Stromal cell of bone marrow (primary cell): ENCODE measurements at regions not wholly inside any gene's neighbourhood (a gene's known extent, or its start where the extent isn't known, plus 50 kb on each side); places are given as distances from the start of the nearest gene placed in this dataset.

Source experiments
- DNase-seq: peaks from one replicate; pipeline ENCODE4 v3.0.0-alpha.2; 2012; ENCODE audit warnings: low read depth

DNA sequence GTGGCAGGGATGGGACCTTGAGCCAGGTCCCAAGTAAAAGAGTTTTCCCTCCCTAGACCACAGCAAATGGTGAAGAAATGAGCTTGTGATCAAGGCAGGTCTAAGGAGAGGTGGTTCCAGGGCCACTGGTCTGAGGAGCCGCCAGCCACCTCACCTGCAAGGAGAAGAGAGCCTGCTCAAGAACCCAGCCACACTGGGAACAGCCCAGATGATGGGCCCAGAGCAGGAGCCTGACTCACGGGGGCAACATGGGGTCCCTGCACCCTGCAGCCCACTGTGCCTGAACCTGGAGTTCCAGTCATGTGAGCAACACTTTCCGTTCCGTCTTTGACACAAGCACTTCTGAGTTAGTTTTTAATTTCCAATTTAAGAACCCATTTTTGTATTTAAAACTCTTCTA lies 204.5 kb upstream of the CDH4 start:
- DNase-seq, result no peak

DNA sequence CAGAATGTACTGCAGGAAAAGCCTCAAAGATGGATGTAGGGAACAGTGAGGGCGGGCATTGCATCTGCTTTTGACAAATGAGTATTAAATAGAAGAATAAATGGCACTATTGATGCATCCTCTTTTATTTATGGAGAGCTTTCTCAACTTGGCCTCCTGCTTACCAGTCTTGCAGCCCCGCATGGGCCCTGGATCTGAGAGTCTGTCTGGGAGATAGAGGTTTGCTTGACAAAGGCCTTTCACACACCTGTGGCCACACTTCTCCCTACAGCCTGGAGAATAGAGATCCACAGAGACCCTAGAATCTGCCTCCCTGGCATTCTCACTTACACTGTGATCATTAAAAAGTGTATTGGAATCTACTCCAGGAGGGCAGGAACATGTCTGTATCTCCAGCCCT lies 203.8 kb upstream of the CDH4 start:
- no peak for DNase-seq

DNA sequence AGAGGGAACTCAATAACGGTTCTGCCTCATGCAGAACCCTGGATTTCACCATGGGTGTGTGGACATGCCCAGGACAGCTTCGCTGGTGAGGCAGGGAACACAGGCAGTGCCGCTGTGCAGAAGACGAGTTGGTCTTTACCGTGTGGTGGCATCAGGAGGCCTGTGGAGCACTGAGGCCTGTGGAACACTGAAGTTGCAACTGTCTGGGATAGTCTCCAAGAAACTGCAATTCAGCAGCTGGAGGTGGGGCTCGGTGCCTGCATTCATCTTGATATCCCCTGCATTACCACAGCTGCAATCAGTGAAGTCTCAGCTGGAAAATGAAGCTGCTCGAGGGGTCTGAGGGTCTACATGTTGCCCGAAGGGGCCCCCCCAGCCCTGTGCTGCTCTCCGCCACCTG lies 202.4 kb upstream of the CDH4 start:
- DNase-seq, result no peak

DNA sequence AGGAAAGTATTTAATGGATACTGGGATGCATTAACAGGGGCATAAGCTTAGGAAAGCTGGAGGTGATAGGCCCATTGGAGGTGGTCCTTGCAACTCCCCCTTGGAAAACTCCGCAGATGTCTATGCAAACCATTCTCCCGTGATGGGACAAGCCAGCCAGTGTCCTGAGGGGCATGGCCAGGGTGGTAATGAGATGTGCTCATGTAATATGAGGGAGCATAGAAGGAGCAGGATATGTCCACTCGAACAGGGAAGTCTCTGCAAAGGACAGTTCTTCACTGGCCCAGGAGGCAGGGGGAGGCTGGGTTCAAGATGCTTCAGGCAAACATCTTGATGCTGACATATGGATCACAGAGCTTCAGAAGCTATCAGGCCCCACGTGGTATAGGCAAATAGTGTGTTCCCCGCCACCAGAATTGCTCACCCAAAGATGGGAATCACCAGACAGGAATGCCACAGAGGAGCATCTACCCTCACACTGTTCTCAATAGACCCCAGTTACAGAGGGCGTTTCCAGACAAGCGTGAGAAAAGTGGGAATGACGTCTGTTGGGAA lies 201.6 kb upstream of the CDH4 start:
- no peak for DNase-seq

DNA sequence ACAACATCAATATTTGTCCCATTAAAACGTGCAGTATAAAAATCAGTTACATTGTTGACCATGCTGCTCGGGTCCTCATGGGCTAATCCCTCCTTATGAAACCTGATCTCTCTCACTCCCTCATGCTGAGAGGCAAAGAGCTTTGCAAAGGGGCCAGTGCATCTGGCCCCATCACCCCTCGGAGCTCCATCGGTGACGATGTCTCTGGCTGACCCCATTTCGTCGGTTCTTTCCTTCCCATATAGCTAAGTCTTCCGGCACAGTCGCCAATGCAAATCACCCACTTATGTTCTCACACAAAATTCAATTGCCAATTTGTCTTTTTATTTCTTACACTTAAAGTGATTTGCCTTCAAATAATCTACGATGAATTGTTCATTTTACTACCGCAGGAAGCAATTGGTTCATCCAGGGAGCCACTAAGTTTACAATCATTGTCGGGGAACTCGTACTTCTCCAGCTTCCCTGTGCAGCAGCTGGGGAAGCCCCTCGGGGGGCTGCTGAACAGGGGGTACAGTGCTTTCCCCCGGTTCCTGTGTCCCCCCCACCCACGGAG lies 199.8 kb upstream of the CDH4 start:
- no peak for DNase-seq

DNA sequence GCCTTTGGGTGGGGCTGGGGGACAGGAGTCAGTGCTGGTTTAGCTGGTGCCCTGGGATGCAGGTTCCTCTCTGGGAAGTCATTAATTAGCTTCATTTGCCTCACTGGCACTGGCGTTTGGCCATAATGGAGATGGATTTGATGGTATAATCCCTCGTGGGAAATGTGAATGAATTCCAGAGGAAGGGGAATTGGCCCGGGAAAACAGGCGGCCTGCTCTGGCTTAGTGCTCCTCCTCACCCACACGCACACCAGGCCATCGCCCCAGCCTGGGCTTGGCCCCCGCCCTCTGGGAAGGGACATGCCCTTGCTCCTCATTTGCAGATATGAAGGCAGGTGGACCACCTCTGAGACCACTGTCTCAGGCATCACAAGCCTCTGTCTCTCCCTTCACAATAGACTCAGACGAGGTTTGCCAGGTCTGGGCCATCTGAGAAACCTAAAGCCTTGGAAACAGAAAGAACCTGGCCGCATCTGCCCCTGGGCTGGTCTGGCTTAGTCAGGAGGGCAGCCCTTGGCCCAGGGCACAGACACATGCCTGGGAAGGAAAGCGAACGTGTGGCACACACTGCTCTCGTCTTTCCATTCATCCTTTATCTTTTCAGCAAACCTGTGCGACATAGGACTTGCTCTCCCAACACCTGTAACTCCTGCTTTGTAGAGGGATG lies 199.2 kb upstream of the CDH4 start:
- DNase-seq, result no peak

DNA sequence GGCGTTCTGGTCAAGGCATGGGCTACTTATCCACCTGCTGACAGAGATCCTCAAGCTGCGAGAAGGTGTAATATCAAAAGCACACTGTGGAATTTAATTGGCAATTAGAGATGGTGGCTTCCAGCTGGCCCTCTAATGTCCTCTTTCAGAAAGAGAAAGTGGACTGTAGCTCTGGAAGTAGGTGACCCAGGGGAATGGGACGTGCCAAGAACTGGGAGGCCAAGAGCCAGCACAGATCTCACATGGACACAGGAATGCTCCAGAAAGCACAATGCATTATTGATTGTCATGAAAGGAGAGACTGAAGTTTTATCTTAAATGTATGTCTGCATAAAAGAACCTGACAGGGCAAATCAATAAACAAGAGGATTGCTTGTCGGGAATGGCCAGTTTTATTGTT lies 198.6 kb upstream of the CDH4 start:
- no peak for DNase-seq

DNA sequence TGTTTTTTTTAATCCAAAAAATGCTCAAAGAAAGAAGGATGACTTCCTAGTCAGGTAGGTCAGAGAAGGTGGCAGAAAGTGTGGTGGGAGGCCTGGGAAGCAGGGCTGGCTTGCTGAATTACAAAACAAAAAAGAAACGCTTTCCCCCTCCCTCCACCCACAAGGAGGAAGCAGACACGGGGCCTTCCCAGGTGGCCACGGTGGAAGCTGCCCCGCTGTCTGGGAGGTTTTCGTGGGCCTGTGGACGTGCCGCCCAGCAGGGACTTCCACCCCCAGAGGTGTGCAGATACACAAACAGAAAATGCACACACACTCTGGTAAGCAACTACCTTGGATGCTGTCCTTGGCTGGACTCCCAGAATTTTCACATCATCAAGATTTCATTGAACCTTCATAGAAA lies 198.2 kb upstream of the CDH4 start:
- no peak for DNase-seq

DNA sequence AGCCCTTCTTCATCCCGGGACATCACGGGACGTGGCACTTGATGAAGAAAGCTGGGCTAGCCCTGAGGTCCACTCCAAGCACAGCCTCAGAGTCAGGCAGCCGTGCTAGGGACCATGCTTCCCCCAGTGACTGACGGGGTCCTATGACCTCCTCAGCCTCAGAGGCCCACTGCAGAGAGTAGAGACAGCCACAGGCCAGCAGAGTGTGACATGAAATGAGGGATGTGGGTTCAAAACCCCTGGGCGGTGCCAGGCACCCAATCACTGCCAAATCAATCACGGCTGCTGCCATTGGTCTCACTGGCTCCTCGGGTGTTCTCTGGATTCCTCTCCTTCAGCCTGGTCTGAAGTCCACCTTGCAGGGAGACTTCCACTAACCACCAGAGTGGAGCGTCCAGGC lies 197.7 kb upstream of the CDH4 start:
- no peak for DNase-seq

DNA sequence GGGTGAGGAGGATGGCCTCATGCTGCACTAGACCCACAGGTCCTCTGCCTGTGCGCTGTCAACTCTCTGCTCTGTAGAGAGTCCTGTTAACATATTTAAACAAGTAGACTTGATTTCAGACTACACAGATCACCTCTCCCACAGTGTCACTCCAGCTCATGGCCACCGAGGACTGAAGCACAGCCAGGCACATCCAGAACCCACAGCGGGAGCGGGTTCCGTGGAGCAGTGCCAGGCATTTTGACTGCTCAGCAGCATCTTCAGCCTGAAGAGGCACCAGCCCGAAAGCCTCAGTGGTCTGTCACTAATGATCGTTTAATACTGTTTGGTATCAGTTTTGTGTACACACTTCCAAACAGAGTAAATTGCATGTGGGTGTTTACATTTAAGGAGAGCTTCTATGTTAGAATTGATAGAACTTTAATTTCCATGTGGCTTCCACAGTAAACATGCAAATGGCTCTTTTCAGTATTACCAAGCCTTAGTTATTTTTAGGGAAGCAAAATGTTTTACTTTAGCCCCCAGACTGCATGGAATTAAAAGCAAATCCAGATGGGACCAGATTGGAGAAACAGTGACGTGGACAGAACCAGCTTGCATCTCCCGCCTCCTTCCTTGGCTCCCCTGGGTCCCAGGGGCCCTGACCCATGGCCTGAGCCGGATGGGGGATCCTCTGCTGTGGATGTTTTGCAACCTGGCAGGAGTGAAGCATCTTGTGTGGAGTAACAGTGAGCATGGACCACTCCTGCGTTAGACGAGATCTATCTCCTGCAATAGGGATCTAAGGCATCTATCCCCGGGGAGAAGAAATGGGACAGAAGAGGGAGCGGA lies 196.7 kb upstream of the CDH4 start:
- no peak for DNase-seq

DNA sequence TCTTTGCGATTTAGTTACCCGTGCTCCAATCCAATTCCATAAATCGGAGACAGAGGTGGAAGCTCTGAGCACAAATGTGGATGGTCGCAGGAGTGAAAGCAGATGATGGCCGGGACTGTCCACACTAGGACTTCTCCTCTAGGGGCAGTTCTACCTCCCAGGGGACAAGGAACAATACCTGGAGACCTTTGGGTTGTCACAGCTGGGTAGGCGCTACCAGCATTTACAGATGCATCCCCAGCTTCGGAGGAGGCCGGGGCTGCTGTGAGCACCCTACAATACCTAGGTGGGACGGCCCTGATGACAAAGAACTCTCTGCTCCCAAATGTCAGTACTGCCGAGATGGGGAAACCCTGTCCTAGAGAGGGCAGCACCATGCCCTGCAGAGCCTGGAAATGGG lies 195.9 kb upstream of the CDH4 start:
- no peak for DNase-seq

DNA sequence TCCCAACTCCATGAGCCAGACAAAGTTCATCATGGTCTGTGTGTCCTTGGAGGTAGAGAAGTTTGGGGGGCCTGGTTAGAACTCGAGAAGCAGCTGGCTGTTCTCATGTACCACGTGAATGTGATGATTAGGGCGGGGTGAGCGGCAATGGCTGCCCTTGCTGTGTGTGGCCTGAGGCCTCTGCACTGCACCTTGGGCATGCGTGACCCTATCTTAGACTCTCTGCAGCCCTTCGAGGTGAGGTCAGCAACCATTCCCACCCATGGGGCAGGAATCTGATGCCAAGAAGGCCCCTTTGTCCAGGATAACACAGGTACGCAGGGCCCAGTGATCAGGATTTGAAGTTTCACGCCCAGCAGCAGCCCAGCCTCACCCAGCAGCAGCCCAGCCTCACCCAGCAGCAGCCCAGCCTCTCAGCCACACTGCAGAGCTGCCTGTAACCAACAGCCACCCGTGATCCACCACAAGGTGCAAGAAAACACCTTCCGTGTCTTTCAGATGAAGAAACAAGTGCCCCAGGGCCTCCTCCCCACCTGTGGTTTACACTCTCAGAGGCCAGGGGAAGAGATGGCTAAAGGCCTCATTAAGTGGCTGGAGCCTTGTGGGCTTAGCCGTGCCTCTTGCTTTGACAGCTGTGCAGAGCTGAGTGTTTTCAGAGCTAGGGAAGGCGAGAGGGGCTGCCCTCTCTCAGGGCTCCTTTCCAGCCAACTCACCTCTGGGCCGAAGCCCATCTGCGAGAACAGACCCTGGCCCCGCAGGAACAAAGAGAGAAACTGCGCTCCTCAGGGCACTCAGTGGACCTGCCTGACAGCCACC lies 195.2 kb upstream of the CDH4 start:
- DNase-seq, result no peak

DNA sequence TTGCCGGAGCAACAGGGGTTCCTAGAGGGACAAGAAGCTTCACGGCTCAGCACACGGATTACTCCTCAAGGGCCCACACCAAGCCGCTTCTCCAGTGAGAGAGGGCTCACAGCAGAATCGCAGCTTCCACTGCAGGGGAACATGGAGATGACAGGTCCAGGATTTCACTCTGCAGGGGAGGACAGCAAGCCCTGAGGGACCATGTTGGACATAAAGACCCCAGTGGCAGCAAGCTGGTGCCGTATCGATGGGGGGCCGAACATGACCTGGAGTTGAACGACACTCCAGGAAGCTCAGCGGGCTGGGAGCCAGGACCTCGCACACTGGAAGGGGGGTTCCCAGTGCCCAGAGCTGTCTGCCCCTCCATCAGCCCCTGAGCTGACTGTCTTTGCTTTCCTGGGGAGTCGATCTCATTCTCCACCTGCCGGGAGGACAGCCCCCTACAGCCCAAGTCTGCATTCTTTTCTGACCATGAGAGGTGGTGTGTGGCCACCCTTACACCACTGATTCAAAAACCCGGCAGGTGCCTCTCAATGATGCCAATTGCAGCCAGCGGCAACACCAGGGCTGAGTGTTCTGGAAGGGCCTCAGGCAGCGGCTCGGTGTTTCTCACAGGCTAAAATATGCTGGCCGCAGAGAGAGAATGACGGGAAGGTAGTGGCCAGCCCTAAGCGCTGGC lies 194.5 kb upstream of the CDH4 start:
- DNase-seq, result no peak

DNA sequence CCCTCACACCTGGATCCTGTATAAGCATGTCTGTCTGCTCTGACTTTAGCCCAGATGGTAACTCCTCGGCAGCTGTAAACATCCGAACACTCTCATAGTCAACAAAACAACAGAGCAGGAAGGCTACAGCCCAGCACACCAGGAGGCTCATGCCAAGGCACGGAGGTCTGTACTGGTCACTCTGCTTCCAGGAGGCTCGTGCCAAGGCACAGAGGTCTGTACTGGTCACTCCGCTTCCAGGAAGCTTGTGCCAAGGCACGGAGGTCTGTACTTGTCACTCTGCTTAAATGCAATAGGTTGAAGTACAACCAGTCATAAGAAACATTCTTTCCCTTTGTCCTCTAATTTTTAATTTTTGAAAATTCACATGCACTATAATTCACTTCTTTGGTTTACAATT lies 190.1 kb upstream of the CDH4 start:
- DNase-seq, result no peak

DNA sequence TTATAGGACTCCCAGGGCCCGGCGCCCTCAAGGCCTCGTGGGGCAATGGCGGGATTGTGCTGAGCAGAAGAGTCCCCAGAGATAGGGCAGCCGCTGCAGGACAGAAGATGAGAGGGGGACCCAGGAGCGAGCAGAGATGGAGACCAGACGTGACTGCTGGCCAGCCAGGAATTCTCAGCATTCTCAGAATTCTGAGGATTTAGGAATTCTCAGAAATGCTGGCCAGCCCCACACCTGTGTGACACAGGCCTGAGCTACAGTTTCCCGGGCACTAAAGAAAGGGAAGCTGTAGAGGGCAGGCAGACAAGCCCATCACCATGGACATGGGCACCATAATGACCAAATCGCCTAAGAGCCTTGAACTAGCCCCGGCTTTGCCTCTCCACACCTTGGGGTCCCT lies 186.2 kb upstream of the CDH4 start:
- DNase-seq, result no peak

DNA sequence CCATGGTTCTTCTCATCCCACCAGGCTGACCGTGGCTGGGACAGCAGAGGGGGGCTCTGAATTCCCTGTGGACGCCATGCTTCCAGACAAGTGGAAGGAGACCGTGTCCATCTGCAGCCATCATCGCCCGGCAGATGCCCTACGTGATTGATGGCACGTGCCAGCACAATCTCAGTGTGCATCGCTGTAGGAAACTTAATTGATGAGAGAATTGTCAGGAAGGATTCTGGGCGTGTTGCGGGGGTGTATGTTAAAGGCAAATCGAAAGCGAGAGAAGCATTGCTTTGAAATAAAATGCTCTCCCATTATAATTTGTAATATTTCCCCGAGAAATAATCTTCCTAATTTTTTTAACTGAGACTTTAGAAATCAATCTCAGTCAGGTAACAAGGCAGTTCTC lies 185.5 kb upstream of the CDH4 start:
- DNase-seq, result no peak

DNA sequence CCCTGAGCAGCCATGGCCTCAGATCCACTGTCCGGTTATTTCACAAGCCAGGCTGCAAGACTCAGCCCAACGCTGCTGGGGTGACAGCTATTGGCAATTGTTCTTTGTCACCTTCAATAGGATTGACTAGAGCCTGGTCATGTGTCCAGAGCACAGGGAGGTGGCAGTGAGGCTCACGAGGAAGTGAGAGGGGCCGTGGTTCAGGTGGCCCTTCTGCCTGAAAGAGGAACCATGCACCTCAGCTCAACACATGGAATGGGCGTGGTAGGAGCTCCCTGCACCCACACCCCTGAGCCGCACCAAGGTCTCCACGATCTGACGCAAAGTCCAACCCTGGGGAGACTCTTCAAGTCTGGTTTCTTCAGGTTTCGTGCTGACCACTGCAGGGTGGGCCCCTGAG lies 184.8 kb upstream of the CDH4 start:
- no peak for DNase-seq

DNA sequence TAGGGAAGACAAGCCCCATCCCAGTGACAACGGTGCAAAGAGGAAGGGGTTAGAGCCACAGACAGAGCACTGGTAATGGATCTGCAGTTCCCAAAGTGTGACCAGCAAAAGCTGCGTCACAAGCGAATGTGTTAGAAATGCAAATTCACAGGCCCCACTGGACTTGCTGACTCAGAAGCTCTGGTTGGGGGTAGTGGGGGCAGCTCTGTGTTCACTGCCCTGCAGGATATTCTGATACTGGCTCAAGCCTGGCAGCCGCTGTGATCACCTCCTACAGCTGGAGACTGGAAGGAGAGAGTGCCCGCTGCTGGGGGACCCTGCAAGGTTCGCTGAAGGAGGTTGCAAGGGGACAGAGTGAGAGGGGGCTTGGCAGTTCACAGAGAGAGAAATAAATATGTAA lies 179.7 kb upstream of the CDH4 start:
- no peak for DNase-seq

DNA sequence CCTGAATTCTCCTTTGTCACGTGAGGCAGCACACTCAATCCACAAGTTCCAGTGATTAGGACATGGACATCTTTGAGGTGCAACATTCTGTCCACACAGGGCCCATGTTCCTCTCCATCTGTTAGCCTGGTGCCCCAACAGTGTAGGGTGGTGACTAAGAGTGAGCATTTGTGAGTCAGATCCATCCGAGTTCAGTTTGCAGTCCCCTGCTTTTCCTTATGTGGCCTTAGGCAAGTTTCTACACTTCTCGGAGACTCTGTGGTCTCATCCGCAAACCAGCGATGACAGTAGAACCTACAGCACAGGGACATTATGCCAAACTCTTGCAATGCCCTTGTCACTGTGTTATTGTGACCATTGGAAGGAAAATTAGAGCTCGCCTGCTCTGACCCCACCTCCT lies 178.7 kb upstream of the CDH4 start:
- DNase-seq, result no peak

DNA sequence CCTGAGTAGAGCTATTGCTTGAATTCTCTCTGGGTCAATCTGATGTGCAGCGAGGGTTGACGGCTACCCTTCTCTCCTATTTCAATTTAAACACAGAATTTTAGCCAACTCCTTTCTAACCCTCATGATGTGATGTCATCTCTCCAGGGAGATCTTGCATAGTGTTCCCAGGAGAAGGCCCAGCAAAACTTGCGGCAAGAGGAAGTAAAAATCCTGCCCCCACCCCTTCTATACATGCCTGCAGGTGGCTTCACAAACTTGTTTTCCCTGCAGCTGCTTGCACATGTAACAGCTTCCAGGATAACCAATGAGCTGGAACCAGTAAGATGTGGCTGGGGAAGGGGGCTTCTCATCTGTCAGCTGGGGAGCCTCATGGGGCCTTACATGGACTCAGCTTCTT lies 169.3 kb upstream of the CDH4 start:
- DNase-seq, result no peak

DNA sequence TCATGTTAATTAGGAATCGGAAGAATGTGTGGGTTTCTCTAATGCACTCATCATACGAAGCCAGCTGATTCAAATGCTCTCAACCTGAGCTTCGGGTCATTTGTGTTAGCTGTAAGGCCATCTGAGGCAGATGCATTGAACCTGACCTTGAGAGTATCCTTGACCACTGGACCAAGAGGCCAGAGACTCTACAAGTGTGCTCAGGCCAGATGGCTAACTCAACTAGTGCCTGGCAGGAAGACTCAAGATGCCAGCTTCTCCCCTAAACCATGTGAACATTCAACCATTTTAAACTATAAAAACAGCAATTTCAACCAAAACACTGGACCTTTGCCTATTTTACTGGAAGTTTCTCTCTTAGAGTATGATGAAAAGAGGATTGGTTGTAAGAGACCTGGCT lies 168.6 kb upstream of the CDH4 start:
- DNase-seq, result no peak

DNA sequence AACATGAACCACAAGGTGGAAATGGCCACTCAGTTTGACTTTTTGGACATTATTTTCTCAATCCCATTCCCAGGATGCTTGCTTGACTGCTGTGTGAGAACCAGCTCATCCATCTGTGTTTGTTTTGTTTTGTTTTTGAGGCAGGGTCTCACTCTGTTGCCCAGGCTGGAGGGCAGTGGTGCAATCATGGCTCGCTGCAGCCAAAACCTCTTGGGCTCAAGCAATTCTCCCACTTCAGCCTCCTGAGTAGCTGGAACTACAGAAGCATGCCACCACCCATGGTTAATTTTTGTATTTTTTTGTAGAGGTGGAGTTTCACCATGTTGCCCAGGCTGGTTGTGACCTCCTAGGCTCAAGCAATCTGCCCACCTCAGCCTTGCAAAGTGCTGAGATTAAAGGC lies 166.0 kb upstream of the CDH4 start:
- DNase-seq, result no peak
